Peyer's patch (tissue), 4 donors: ENCODE measurements at regions not wholly inside any gene's neighbourhood (a gene's known extent, or its start where the extent isn't known, plus 50 kb on each side); places are given as distances from the start of the nearest gene placed in this dataset.

Source experiments
- DNase-seq, 3 donors: peaks; one replicate each; pipeline ENCODE4 v3.0.0-alpha.2; 2017 to 2019
- H3K27ac ChIP-seq, 4 donors: fragments of 200-600 bp; sonication (generic); one replicate each; pipeline ENCODE4 v1.5.1; 2016 to 2019
- H3K27me3 ChIP-seq, 2 donors: fragments of 200-600 bp; sonication (generic); one replicate each; pipeline ENCODE4 v1.5.1; 2019
- H3K36me3 ChIP-seq, 3 donors: fragments of 200-600 bp; sonication (generic); one replicate each; pipeline ENCODE4 v1.5.1; 2016 to 2019
- H3K4me1 ChIP-seq, 4 donors: fragments of 200-600 bp; sonication (generic); one replicate each; pipeline ENCODE4 v1.5.1; 2016 to 2019
- H3K4me3 ChIP-seq, 4 donors: fragments of 200-600 bp; sonication (generic); 1 replicate in 3 of 4; 2 replicates in 1 of 4; pipeline ENCODE4 v1.5.1; 2016 to 2019; ENCODE audit warnings: mild to moderate bottlenecking in 1 of 4
- H3K9me3 ChIP-seq, 4 donors: fragments of 200-600 bp; sonication (generic); one replicate each; pipeline ENCODE4 v1.5.1; 2016 to 2019; ENCODE audit warnings: mild to moderate bottlenecking in 1 of 4
- CTCF ChIP-seq, 6 experiments: fragments of 450-650 bp in 4 of 6; fragments of 200-600 bp in 2 of 6; sonication (generic) in 1 of 6; IDR thresholded peaks; one replicate each; pipeline ENCODE4 v1.5.1; 2017 to 2019; ENCODE audit warnings: antibody characterized with exemption in 6 of 6, mild to moderate bottlenecking in 3 of 6, moderate library complexity in 1 of 6
- POLR2A ChIP-seq, 2 donors: fragments of 450-650 bp; IDR thresholded peaks; one replicate each; pipeline ENCODE4 v1.5.1; 2017; ENCODE audit warnings: antibody characterized with exemption in 2 of 2, mild to moderate bottlenecking in 2 of 2, moderate library complexity in 2 of 2

- H3K4me3 ChIP-seq, result no peak overlapping the region
- no peaks in the 10 kb centered on the region for H3K36me3 ChIP-seq
- peaks cover 0 to 5% (median 0%) of the 10 kb centered on the region in 4 donors for H3K9me3 ChIP-seq
- H3K27ac ChIP-seq, result no peak overlapping the region
- no peaks in the 10 kb centered on the region for H3K4me1 ChIP-seq
- no peak for DNase-seq
- no peak for TF ChIP-seq POLR2A (IDR thresholded peaks at IDR 0.05)
- TF ChIP-seq CTCF (IDR thresholded peaks at IDR 0.05), result no peak
- H3K27me3 ChIP-seq, result no peaks in the 10 kb centered on the region
Measured at GRCh38 chr13:83815598-83815997, 66.7 kb downstream of the SLITRK1 start.

- DNase-seq, result no peak
- Histone ChIP-seq H3K27me3 (no peaks in the 10 kb centered on the region), H3K9me3 (peaks cover 0 to 5% (median 0%) of the 10 kb centered on the region in 4 donors), H3K27ac (no peak overlapping the region), H3K36me3 (no peaks in the 10 kb centered on the region), H3K4me3 (no peak overlapping the region), H3K4me1 (no peaks in the 10 kb centered on the region)
- TF ChIP-seq POLR2A (IDR thresholded peaks at IDR 0.05) (no peak), CTCF (IDR thresholded peaks at IDR 0.05) (no peak)
Measured at GRCh38 chr13:83810136-83810535, 72.1 kb downstream of the SLITRK1 start.

GRCh38 chr13:83804356-83804962 lies 77.8 kb downstream of the SLITRK1 start:
- DNase-seq, result no peak
- no peak overlapping the region for H3K4me3 ChIP-seq
- no peak overlapping the region for H3K27ac ChIP-seq
- H3K27me3 ChIP-seq, result no peaks in the 10 kb centered on the region
- no peaks in the 10 kb centered on the region for H3K4me1 ChIP-seq
- H3K36me3 ChIP-seq, result no peaks in the 10 kb centered on the region
- TF ChIP-seq POLR2A (IDR thresholded peaks at IDR 0.05) (no peak), CTCF (IDR thresholded peaks at IDR 0.05) (no peak)
- no peaks in the 10 kb centered on the region for H3K9me3 ChIP-seq

- no peak for TF ChIP-seq CTCF (IDR thresholded peaks at IDR 0.05)
- no peak for TF ChIP-seq POLR2A (IDR thresholded peaks at IDR 0.05)
- Histone ChIP-seq H3K9me3 (no peaks in the 10 kb centered on the region), H3K4me3 (no peak overlapping the region), H3K27ac (no peak overlapping the region), H3K36me3 (no peaks in the 10 kb centered on the region), H3K4me1 (no peaks in the 10 kb centered on the region), H3K27me3 (no peaks in the 10 kb centered on the region)
- no peak for DNase-seq
Measured at GRCh38 chr13:83798731-83799130, 83.5 kb downstream of the SLITRK1 start.

- TF ChIP-seq POLR2A (IDR thresholded peaks at IDR 0.05) (no peak), CTCF (IDR thresholded peaks at IDR 0.05) (no peak)
- H3K4me1 ChIP-seq, result no peaks in the 10 kb centered on the region
- H3K27me3 ChIP-seq, result no peaks in the 10 kb centered on the region
- DNase-seq, result no peak
- no peaks in the 10 kb centered on the region for H3K36me3 ChIP-seq
- no peak overlapping the region for H3K4me3 ChIP-seq
- H3K9me3 ChIP-seq, result no peaks in the 10 kb centered on the region
- no peak overlapping the region for H3K27ac ChIP-seq
Measured at GRCh38 chr13:83796364-83796763, 85.9 kb downstream of the SLITRK1 start.

- H3K4me3 ChIP-seq, result no peak overlapping the region
- no peaks in the 10 kb centered on the region for H3K9me3 ChIP-seq
- H3K4me1 ChIP-seq, result no peaks in the 10 kb centered on the region
- TF ChIP-seq POLR2A (IDR thresholded peaks at IDR 0.05), result no peak
- no peak for TF ChIP-seq CTCF (IDR thresholded peaks at IDR 0.05)
- no peaks in the 10 kb centered on the region for H3K36me3 ChIP-seq
- H3K27ac ChIP-seq, result no peak overlapping the region
- DNase-seq, result no peak
- no peaks in the 10 kb centered on the region for H3K27me3 ChIP-seq
Measured at GRCh38 chr13:83794583-83794982, 87.7 kb downstream of the SLITRK1 start.
